ENCODE measurements at regions not wholly inside any gene's neighbourhood (a gene's known extent, or its start where the extent isn't known, plus 50 kb on each side); places are given as distances from the start of the nearest gene placed in this dataset.

DNA sequence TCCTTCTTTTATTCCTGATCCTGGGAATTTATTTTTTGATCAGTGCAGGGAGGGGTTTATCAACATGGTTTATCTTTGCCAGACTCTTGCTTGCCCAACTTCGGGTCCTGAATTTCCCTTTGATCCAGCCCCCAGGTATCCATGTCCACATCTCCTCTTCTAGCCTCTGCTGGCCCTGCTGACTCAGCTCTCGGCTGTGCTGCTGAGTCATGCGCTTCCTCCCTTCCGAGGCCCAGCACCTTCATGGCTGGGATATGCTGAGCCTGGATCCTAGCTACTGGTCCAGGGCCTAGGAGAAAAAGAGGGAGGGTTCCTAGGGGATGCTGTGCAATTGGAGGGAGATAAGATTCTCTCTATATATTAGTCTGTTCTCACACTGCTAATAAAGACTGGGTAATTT is 380.7 kb upstream of the SHH start:
- intact Hi-C loops (cut with micrococcal nuclease) = no loop called here

DNA sequence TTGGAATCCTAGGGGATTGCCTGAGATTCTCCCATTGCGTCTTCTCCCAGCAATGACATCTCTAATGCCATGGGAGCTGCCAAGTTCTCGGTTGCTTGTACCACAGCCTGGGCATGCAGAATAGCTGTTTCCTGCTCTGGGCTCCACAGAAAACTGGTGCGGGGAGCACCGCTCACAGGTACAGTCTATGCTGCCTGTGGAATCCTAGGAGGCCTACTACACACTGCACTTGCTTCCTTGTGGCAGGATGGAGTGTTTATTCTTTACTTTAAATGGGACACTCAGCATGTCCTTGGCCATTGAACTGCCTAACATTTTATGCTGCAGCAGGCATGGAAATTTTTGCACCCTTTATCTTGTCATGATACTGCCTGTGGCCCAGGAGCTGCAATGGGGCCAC is 378.8 kb upstream of the SHH start:
- intact Hi-C loops (cut with micrococcal nuclease) = no loop called here

DNA sequence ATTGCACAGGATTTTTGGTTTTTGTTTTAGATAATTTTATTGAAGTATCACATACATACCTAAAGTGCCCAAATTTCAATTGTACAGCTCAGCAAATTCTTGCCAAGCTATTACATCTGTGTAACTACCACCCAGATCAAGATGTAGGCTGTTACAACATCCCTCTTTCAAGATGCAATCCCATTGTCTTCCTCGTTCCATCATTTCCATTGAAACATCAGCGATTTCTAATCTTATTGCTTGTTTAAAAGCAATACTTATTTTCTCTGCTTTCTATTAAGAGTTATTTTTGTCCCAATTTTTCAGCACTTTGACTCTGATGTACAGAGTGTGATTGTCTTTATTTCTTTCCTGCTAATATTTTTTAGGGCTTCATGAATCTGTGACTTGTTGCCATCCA is 372.8 kb upstream of the SHH start:
- intact Hi-C loops (cut with micrococcal nuclease) = no loop called here

DNA sequence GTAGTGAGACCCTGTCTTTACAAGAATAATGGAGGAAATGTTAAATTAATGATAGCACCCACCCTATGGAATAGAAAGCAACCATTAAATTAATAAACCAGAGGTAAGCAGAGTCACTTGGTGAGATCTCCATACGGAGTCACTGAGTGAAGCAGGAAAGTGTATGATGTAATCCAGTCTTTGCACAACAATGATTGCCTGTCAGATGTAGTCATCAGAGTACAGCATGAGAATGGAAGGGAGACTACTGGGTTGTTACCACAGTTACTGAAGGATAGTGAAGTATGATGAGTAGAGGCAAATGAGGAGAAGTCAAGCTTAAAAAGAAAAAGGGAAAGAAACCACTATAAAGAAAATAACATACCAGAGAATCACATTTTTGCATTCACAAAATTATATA is 371.9 kb upstream of the SHH start:
- intact Hi-C loops (cut with micrococcal nuclease) = no loop called here

DNA sequence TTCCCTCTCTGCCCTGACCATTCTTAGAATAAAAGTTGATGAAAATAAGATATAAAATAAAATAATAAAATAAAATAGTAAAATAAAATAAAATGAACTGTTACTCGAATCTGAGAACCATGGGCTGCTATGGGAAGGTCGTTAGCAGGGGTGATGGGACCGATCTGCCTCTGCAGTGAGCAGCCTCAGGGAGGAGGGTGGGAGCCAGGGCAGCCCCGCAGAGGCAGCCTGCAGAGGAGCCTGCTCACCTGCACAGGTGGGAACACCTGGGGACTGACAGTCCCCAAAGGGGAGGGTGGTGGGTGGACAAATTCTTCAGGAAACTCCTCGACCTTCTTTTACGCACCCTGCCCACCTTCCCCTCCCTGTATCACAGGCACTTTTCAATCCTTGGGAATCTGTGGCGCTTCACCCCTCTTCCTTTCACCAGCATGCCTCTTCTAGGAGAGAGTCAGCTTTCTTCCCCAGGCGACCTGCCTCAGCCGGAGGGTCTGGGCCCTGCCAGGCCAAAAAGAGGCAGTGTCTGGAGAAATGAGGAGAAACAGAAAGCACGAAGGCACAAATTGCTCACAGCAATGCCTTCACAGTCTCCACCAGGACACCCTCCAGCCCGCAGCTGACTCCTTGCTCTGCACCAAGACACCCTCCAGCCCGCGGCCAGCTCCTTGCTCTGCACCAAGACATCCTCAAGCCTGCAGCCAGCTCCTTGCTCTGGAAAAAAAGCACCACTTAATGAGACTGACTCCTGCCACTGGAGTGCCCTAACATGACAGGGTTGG is 368.4 kb upstream of the SHH start:
- intact Hi-C loops (cut with micrococcal nuclease) = no loop called here

DNA sequence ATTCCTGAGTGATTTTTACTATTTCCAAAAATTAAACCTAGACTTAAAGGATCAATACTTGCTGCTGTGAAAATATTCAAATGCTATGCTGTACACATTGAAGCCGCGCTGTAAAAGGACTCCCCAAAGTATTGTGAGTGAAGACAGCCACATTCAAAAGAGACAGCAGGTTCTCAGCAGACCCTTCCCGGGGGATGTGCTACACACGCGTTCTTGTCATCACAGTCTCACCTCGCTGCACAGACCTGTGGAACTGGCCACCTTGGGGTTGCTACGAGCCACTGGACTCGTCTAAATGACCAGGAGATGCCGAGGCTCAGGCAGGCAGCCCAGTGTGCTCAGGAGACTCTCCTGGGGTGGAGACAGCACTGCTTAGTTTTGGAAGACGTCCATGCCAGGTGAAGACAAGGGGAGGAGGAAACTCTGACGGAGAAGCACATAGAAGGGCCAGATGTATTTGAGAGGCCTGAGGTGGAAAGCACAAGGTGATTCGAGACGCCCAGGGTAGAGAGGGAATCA is 367.7 kb upstream of the SHH start:
- intact Hi-C loops (cut with micrococcal nuclease) = no loop called here

DNA sequence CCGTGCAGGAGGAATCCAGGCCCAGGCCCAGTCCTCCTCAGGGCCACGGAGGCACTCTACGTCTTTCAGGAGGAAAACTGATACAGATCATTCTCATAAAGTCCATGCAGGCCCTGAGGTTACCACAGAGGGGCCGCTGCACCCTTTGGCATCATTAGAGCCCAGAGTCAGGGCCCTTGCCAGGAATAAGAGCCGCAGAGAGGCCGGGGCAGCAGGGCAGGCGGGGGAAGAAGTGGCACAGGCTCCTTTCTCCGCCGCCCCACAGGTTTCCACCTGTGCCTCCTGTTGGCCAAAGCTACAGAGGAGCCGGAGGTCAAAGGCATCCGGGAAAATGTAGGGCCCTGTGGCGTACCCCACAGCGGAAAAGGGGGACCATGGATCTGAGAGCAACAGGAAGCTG is 366.6 kb upstream of the SHH start:
- intact Hi-C loops (cut with micrococcal nuclease) = no loop called here

DNA sequence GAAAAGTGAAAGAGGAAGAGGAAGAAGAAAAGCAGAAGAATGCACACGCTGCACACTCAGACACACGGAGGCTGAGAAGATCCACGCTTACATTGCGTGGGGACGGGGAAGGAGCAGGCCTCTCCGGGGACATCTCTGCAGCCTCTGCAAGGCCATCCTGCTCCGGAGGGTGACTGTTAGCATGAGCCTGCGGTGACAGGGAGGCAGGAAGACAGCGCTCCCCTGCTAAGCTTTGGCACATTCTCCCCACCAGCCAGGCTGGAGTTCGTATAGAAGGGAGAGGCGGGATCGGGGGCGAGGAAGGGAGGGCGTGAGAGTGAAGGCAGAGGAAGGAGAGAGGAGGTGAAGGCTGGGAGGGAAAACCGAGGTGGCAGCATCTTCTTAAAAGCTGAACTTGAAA is 366.0 kb upstream of the SHH start:
- intact Hi-C loops (cut with micrococcal nuclease) = no loop called here

DNA sequence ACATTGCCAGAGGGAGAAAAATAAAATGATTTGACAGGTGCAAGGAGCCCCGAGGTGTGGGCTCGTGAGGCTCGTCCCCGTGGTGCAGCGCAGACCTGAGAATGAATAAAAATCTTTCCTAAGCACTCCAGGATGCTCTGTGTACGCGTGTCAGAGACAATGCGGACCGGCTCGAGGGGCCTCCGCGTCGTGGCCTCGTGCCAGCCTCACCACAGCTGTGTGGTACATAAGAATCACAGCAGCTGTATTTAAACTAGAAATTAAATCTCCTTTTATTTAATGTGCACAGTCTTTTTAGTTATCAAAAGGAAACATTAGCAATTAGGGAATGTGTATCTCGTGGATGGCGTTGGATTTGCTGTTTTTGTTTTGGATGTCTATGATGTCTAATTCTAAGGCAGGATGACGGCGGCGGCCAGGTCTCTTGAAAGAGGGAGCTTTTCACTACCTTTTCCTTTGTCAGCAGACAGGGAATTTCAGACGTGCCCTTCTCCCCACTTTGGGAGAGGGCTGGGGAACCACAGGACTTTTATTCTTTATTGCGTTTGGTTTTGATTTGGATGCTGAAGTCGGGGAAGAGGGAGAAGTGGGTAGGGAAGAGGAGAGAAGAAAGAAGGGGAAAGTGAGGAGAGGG is 365.3 kb upstream of the SHH start:
- intact Hi-C loops (cut with micrococcal nuclease) = no loop called here

DNA sequence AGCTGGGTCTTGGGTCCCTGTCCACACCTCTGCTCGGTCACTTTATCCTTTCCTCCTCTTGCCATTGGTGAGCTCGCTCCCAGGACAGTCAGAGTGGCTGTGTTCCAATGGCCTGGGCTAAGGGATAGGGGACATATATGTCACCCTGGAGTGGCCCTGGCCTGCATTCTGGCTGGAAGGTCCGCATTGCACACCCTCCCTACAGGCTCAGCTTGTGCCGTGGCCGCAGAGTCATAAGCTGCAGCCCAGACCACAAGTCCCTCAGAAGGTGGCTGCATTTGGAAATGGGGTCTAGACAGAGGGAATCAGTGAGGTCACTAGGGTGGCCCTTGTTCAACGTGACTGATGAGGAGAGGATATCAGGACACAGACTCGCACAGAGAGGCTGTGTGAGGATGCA is 363.8 kb upstream of the SHH start:
- intact Hi-C loops (cut with micrococcal nuclease) = no loop called here

DNA sequence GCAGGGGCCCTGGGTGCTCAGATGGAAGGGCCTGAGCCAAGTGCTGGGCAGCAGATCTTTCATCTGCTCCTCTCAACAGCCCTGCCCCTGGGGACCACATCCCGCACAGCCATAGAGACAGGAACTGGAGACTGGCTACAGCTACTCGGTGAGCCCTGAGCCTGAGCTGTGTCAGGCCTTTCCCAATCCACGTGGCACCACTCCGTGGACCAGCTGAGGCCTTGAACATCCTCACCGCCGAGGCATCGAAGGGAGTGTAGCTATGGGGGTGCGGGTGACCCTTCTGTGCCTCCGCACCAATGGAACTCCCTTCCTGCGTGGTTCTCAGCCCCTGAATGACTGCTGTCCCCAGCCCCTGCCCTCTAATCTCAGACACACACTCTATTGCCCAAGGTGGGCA is 362.7 kb upstream of the SHH start:
- intact Hi-C loops (cut with micrococcal nuclease) = no loop called here

DNA sequence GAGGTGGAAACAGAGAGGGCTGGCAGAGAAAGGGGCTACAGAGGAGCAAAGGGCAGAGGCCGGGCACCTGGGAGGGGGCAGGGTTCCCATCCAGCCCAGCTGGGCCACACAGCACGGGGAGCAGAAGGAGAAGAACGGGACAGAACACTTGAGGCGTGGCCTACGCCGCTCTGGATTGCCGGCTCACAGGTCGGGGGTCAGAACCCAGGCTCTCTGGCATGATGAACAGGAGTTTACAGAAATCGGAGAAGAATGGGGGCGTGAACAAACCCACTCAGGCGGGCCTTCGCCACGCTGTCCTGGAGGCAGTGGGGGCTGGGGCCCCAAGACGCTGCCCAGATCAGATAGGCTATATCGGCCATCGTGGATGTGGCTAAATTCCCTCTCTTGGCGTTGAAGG is 362.2 kb upstream of the SHH start:
- intact Hi-C loops (cut with micrococcal nuclease) = no loop called here

DNA sequence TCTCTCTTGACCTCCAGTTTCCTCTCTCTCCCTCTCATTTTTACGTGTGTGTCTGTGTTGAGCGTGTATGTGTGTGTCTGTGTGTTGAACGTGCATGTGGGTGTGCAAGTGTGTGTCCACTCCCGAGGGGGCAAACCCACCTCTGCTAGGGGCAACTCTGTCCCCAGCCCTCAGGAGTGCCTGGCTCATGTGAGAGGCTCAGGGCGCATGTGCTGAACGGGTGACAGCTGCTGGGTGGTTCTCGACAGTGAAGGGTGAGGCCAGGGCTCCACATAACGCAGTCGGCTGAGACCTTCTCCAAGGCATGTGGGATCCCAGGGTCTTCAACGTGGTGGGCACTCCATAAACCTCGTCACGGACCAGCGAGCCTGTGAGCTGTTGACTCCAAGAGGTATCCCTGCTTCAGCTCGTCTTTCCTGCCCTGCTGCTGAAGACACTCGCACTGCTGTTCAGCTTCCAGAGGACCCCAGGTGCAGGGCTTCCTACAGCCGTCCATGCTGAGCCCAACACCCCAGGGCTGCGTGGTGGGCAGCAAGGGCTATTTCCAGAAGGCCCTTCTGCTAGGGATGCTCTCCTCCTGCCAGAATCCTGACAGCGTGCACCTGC is 361.6 kb upstream of the SHH start:
- intact Hi-C loops (cut with micrococcal nuclease) = no loop called here

DNA sequence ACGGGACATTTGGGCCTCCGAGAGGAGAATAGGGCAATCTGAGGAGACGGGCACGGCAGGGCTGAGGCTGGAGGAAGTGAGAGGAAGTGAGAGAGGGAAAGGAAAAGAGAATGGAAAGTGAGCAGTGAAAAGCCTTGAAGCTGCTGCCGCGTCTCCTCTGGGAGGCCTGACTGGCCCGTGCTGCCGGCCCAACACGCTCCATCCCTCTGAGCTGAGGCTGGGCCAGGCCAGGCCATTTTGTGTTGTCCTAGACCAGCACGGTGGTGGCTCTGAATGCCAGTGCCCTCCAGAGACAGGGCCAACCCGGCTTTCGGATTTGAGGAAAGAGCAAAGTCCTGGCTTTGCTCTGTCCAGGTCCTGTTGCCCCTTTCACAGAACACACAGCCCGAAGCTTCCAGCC is 361.1 kb upstream of the SHH start:
- intact Hi-C loops (cut with micrococcal nuclease) = no loop called here

DNA sequence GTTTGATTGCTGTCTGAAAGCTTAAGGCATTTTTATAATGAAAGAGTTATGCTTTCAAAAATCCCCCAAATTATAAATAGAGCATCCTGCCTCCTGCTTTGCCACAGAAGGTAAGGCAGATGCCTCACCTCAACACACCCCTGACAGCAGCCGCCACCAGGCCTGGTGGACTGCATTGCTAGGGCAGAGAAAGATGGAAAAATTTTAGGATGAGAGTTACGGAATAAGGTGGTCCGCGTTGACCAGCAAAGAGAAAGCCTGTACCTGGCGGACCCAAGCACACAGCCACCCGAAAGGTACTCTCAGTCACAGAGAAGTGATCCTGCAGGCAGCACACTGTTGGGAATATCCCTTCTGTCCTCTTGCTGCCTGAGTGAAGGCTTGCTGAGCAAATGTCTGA is 360.4 kb upstream of the SHH start:
- intact Hi-C loops (cut with micrococcal nuclease) = no loop called here

DNA sequence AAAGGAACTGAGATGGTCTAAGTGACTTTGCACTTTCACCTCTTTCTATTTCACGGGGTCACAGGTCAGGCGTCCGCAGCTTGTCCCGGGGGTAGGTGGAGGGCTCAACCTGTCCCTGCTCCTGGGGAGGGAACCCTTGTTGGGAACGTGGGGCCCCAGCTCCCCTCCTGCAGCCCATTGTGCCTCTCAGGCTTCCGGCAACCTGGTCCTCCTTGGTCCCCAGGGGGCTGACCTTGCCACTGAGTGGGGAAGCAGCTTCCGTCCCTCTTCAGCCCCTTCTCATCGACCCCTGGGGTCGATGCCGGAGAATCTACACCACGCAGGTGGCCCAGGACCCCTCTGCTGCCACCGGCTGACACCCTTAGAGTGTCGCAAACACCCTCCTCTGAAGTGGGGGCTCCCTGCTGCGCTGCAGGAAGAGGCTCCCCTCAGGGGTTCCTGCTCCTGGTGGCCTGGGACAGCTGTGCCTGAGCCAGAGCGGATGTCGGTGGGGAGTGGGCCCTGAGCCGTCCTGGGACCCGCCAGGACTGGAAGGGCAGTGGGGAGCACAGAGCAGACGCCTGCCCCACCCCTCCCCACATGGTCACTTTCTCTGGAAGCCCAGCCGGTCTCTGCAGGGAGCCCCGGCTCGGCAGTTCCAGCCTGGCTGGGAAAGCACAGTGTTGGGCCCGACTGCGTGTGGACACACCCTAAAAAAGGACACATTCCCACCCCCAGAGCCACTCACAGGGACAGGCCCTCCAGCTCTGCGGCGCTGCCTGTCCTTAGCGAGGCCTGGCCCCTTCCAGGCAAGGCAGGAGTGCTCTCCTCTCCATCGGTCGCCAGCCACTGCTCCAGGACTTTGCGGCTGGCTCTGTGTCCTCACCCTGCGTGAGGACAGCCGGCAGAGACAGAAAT is 357.5 kb upstream of the SHH start:
- intact Hi-C loops (cut with micrococcal nuclease) = no loop called here

DNA sequence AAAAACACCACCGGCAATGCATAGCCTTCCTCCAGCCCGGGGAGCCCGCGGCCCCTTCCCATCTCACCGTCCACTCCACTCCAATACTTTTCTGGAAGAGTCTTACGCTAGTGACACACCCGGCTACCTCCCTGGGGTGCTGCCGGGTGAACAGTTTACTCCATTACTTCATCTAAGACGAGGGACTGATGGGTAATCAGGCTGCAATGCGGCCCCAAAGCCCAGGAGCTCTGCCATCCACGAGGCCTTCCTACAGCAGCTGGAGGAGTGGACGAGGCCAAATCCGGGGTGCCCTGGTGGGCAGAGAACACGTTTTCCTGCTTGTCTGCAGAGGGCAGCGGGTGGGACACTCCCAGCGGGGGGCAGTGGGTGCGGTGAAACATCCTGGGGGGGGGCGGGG is 356.2 kb upstream of the SHH start:
- intact Hi-C loops (cut with micrococcal nuclease) = no loop called here

DNA sequence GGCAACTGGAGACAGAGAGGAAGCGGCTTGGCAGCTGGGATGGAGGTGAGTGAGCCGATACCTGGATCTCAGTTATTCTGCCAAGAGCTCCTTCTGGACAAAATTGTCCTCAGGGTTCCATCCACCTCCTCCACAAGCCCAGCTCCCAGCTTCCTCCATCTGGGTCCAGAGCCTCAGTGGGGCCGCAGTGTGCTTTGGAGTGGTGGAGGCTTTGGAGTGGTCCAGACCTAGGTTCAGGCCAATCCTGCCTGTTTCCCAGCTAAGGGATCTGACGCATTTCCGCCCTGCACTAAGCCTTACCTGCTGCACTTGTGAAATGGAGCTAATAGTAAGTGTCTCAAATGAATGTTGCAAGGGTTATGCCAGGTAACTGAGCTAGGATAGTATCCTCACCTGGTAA is 355.7 kb upstream of the SHH start:
- intact Hi-C loops (cut with micrococcal nuclease) = no loop called here

DNA sequence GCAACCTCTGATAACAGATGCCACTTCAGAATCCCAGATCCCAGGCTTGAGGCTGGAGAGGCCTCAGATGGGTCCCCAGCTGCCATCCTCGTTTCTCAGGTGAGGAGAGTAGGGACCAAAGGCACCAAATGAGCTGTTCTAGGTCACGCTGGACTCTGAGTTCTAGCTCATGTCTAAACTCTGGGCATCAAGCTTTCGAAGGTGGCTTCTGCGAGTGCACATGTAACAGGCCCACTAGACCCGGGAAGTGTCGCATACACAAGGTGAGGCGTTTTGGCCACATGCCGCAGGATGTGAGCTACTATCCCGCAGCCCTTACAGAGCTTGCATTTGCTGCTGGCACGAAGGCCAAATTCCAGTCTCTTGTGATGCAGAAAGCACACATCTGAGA is 355.1 kb upstream of the SHH start:
- intact Hi-C loops (cut with micrococcal nuclease) = no loop called here

DNA sequence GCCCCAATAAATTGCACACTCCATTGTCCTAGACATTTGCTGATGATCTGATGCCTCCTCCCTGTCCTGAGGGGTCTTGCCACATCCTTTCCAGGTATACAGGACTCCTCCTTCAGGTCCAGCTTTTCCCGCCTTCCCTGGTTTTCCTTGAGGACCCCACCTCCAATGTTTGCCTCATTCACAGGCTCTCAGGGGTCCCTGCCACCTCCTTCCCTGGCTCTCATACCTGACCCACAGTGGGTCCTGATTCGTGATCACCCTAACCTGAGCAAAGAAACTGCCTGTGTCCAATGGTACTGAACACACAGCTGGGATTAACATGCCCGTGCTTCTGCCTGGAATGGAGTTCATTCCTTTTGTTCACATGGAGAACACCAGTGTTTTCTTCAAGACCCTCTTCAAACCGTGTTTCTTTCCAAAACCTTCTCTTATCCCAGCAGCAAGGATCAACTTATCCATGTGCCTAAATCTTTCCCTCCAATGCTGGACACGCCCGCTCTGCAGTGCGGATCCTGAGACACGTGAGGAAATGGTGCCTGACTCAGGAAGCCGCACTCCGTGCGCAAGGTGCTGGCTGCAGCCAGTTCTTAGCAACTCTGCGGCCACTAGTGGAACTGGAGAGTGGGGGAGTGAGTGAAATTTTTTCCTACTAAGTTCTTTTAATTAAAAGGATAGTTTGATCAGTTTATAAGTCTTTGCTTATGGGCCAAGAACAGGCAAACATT is 354.6 kb upstream of the SHH start:
- intact Hi-C loops (cut with micrococcal nuclease) = no loop called here

DNA sequence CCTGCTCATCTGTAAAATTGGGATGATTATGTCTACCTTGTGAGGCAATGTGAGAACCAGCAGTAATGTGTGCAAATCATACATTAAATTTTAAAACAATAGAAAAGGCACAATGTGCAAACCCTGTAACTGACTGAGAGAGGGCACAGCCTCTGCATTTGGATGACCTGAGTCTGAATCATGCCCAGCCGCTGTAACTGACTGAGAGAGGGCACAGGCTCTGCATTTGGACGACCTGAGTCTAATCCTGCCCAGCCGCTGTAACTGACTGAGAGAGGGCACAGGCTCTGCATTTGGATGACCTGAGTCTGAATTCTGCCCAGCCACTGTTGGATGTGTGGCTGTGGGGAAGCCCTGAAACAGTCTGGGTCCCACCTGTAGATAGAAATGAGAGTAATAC is 351.5 kb upstream of the SHH start:
- intact Hi-C loops (cut with micrococcal nuclease) = no loop called here
